MM.1S (cell line): ENCODE measurements at regions not wholly inside any gene's neighbourhood (a gene's known extent, or its start where the extent isn't known, plus 50 kb on each side); places are given as distances from the start of the nearest gene placed in this dataset.

ENCODE experiments used
- EZH2 ChIP-seq: fragments of 300-600 bp; sonication (generic); optimal IDR thresholded peaks from 2 replicates; pipeline ENCODE3; 2017; ENCODE audit warnings: low read depth, mild to moderate bottlenecking, antibody characterized with exemption, low read length, mixed read lengths
- EZH2phosphoT487 ChIP-seq: fragments of 300-600 bp; sonication (generic); IDR thresholded peaks from 2 replicates; pipeline ENCODE4 v1.6.1; 2018; ENCODE audit warnings: antibody characterized with exemption, low read length
- TF ChIP-seq, protein P1 (sequence below): fragments of 300-600 bp; sonication (generic); IDR thresholded peaks from 2 replicates; pipeline ENCODE4 v1.5.1; 2016; ENCODE audit warnings: antibody characterized with exemption, low read length, mixed read lengths

DNA sequence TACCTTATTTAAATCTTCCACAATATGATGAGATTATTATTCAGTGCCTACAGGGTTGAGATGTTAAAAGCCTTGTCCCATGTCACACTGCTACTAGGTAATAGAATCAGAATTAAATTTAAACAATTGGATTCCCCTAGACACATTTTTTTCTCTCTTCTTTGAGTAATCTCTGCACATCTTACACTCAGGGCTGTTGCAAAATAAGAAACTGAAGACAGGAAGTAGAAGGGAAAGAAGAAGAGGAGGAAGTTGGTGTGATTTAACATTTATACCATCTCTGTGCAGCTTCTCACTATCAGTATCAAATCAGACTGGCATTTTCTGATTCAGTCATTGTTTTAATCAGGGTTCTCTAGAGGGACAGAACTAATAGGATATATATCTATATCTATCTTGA lies 677.6 kb downstream of the IRS1 start:
- TF ChIP-seq, protein P1, sequence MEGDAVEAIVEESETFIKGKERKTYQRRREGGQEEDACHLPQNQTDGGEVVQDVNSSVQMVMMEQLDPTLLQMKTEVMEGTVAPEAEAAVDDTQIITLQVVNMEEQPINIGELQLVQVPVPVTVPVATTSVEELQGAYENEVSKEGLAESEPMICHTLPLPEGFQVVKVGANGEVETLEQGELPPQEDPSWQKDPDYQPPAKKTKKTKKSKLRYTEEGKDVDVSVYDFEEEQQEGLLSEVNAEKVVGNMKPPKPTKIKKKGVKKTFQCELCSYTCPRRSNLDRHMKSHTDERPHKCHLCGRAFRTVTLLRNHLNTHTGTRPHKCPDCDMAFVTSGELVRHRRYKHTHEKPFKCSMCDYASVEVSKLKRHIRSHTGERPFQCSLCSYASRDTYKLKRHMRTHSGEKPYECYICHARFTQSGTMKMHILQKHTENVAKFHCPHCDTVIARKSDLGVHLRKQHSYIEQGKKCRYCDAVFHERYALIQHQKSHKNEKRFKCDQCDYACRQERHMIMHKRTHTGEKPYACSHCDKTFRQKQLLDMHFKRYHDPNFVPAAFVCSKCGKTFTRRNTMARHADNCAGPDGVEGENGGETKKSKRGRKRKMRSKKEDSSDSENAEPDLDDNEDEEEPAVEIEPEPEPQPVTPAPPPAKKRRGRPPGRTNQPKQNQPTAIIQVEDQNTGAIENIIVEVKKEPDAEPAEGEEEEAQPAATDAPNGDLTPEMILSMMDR, result no peak
- TF ChIP-seq EZH2 (no peak), EZH2phosphoT487 (no peak)
